ENCODE measurements at regions not wholly inside any gene's neighbourhood (a gene's known extent, or its start where the extent isn't known, plus 50 kb on each side); places are given as distances from the start of the nearest gene placed in this dataset.

- Histone ChIP-seq H3K4me3 (no peak overlapping the region), H3K9me3 (no peaks in the 10 kb centered on the region), H3K27me3 (ENCODE audit: insufficient read depth in 3 of 3, low read length in 2 of 3) (no peaks in the 10 kb centered on the region), H3K4me1 (no peaks in the 10 kb centered on the region), H3K27ac (no peak overlapping the region), H3K36me3 (ENCODE audit: insufficient read depth in 1 of 2, low read depth in 1 of 2) (no peaks in the 10 kb centered on the region)
- intact Hi-C loops (cut with DNase I), result no loop called here
- ATAC-seq, result no peak
- DNase-seq, result no peak
- 92 to 96% (median 92%) methylated on average over 3 of the region's 3 CpGs for WGBS, 3 donors
- no peak for TF ChIP-seq CTCF (IDR thresholded peaks at IDR 0.05)
Observed at GRCh38 chr18:34483198-34483597, 226.9 kb upstream of the DTNA start.

GRCh38 chr18:34491719-34492118 is 218.4 kb upstream of the DTNA start:
- H3K36me3 ChIP-seq (ENCODE audit: insufficient read depth in 1 of 2, low read depth in 1 of 2), result no peaks in the 10 kb centered on the region
- intact Hi-C loops (cut with DNase I), result loop anchor here in 1 of 2 donors (5.0 to 10.0 kb wide), 2 partner anchors 101 to 153 kb away; no protein-coding TSS in a partner anchor
- no peaks in the 10 kb centered on the region for H3K9me3 ChIP-seq
- H3K27me3 ChIP-seq (ENCODE audit: insufficient read depth in 3 of 3, low read length in 2 of 3), result no peaks in the 10 kb centered on the region
- H3K4me3 ChIP-seq, result no peak overlapping the region
- peaks cover 19% of the 10 kb centered on the region for H3K4me1 ChIP-seq
- no peak for DNase-seq
- no peak overlapping the region for H3K27ac ChIP-seq
- no peak for TF ChIP-seq CTCF (IDR thresholded peaks at IDR 0.05)
- 87 to 88% (median 87%) methylated on average over 2 of the region's 2 CpGs for WGBS, 3 donors
- no peak for ATAC-seq

- H3K4me3 ChIP-seq, result peak overlapping the region; percentile 85
- peaks cover 22% of the 10 kb centered on the region for H3K4me1 ChIP-seq
- no peaks in the 10 kb centered on the region for H3K9me3 ChIP-seq
- no peaks in the 10 kb centered on the region for H3K36me3 ChIP-seq (ENCODE audit: insufficient read depth in 1 of 2, low read depth in 1 of 2)
- intact Hi-C loops (cut with DNase I), result loop anchor here in 1 of 2 donors (5.0 to 10.0 kb wide), 2 partner anchors 100 to 152 kb away; no protein-coding TSS in a partner anchor
- no peaks in the 10 kb centered on the region for H3K27me3 ChIP-seq (ENCODE audit: insufficient read depth in 3 of 3, low read length in 2 of 3)
- peak overlapping the region; percentile 92 for H3K27ac ChIP-seq
- DNase-seq, result no peak
- no peak for TF ChIP-seq CTCF (IDR thresholded peaks at IDR 0.05)
- ATAC-seq, result no peak
Observed at GRCh38 chr18:34492652-34493051, 217.4 kb upstream of the DTNA start.

- no peaks in the 10 kb centered on the region for H3K9me3 ChIP-seq
- intact Hi-C loops (cut with DNase I), result loop anchor here in 1 of 2 donors (5.0 to 10.0 kb wide), 2 partner anchors 99 to 152 kb away; no protein-coding TSS in a partner anchor
- H3K4me1 ChIP-seq, result peaks cover 22% of the 10 kb centered on the region
- ATAC-seq (peak; percentile 91 to 93 (median 92)), DNase-seq (peak; percentile 75 to 90)
- no peaks in the 10 kb centered on the region for H3K27me3 ChIP-seq (ENCODE audit: insufficient read depth in 3 of 3, low read length in 2 of 3)
- H3K4me3 ChIP-seq, result peak overlapping the region; percentile 85
- no peaks in the 10 kb centered on the region for H3K36me3 ChIP-seq (ENCODE audit: insufficient read depth in 1 of 2, low read depth in 1 of 2)
- peak overlapping the region; percentile 92 for H3K27ac ChIP-seq
- WGBS, 3 donors, result 0 to 1% (median 0%) methylated on average over 18 of the region's 18 CpGs
- TF ChIP-seq CTCF (IDR thresholded peaks at IDR 0.05), result no peak
Observed at GRCh38 chr18:34493099-34493544, 217.0 kb upstream of the DTNA start.

All from psoas muscle (tissue), 7 donors.